ENCODE measurements at regions not wholly inside any gene's neighbourhood (a gene's known extent, or its start where the extent isn't known, plus 50 kb on each side); places are given as distances from the start of the nearest gene placed in this dataset.

DNA sequence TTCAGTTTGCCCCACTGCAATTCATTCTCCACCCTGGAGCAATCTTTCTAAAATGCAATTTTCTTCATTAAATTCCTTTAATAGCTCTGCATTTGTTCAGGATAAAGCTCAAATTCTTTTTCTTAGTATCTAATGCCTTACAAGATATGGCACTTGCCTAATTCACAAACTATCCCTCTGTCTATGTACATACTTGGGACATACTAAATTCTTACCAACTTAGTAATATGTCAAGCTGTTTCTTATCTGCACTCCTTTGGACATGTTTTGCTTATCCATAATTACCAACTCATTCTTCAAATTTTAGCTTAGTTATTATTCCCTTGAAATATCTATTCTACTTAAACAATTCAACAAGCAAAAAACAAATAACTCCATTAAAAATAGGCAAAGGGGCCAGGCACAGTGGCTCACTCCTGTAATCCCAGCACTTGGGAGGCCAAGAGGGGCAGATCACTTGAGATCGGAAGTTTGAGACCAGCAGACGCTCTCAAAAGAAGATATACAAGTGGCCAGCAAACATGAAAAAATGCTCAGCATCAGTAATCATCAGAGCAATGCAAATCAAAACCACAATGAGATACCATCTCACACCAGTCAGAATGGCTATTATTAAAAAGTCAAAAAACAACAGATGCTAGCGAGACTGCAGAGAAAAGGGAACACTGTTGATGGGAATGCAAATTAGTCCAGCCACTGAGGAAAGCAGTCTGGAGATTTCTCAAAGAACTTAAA, 96.9 kb downstream of the FAM76B start:
- DNase-seq (ENCODE audit: low spot score), result peak; percentile 61

- DNase-seq (ENCODE audit: low spot score), result no peak
Measured at GRCh38 chr11:95690100-95690499, 99.5 kb downstream of the FAM76B start.

GRCh38 chr11:95688501-95689222, 100.9 kb downstream of the FAM76B start:
- no peak for DNase-seq (ENCODE audit: low spot score)

DNA sequence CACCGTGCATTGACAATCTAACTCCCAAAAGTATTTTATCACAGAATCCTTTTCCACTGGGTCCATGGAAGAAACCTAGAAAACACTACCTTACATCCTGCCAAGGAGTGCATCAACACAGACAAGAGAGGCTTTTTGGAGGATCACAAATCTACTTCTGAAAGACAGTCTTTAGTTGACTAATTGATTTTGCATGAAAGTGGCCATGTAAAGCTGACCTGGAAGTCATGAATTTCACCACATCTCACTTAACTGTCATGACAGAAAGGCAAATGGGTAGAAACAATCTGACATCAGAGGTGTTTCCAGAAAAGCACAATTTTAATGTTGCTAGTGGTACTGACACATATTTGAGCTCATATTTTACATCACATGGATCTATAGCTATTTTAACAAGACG, 101.6 kb downstream of the FAM76B start:
- no peak for DNase-seq (ENCODE audit: low spot score)

- DNase-seq (ENCODE audit: low spot score), result no peak
Measured at GRCh38 chr11:95686265-95686664, 103.3 kb downstream of the FAM76B start.

DNA sequence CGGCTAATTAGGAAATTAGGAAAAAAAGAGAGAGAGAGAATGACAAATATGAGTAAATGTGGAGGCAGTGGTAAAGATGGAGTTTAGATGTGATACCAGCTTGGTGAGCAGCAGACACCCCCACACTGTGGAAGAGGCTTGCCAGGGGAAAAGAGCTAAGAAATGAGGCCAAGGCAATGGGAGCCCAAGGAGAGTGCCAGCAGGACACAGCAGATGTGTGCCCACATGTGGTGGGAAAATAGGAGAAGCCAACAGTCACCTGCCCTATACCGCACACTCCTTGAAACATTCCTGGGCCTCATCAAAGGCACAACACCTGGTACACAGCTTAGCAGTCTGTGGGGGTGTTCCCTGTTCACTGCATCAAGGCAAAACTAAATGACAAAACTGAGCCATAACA, 104.9 kb downstream of the FAM76B start:
- DNase-seq (ENCODE audit: low spot score), result no peak

- DNase-seq (ENCODE audit: low spot score), result no peak
Measured at GRCh38 chr11:95684170-95684569, 105.4 kb downstream of the FAM76B start.

DNA sequence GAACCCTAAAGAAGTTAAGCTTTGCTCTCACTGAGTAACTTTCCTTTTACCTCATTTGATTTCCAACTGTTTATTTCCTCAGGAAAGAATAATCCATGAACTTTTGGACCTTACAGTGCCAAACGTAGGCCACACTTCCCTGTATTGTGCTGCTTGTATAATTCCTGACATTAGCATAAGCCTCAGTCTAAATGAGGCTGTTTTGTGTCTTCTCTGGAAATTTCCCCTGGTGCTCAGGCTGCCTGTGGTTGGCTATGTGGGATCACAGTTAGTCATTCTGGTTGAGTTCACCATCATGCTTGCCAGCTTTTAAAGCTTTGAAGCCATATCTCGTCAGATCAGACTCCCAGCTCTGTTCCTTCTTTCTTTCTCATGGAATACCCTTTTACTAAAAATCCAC, 107.0 kb downstream of the FAM76B start:
- DNase-seq (ENCODE audit: low spot score), result no peak

GRCh38 chr11:95680169-95680929, 109.2 kb downstream of the FAM76B start:
- no peak for DNase-seq (ENCODE audit: low spot score)

- DNase-seq (ENCODE audit: low spot score), result no peak
Measured at GRCh38 chr11:95678988-95679387, 110.6 kb downstream of the FAM76B start.

DNA sequence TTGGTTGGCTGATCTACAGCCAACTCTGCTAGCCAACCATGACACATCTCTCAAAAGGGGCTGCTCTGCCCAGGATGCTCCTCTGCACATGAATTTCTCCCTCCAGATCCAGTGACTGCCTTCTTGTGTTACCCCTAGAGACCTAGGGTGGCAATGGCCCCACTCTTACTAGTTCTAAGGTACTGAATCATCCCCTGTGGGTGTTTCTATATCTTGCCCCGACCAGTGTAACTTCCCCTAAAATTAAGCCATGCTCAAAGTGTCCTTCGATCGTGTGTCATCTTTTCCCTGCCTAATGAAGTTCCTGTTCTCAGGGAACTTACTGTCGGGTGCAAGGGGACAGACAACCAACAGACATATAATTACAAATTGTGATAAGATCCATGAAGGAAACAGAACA, 113.3 kb downstream of the FAM76B start:
- no peak for DNase-seq (ENCODE audit: low spot score)

- no peak for DNase-seq (ENCODE audit: low spot score)
Measured at GRCh38 chr11:95675585-95675984, 114.0 kb downstream of the FAM76B start.

GRCh38 chr11:95674657-95675358, 114.8 kb downstream of the FAM76B start:
- DNase-seq (ENCODE audit: low spot score), result no peak

DNA sequence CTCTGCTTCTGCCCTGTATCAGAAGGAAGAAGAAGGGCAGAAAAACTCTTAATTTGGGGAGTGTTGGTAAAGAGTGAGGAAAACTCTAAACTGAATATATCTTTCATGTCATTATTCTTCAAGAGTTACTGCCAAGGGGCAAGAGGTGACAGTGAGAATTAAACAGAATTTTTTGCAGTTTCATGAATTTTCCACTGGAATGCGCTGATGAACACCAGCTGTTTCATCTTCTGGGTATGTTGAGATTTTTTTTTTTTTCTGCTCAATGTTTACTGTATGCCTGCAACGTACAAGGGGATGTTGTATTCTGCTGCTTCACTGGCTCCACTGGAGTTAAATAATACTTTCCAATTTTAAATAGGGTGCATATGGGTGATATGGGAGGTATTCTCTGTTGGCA, 117.8 kb downstream of the FAM76B start:
- no peak for DNase-seq (ENCODE audit: low spot score)

GRCh38 chr11:95668131-95668530, 121.5 kb downstream of the FAM76B start:
- no peak for DNase-seq (ENCODE audit: low spot score)

DNA sequence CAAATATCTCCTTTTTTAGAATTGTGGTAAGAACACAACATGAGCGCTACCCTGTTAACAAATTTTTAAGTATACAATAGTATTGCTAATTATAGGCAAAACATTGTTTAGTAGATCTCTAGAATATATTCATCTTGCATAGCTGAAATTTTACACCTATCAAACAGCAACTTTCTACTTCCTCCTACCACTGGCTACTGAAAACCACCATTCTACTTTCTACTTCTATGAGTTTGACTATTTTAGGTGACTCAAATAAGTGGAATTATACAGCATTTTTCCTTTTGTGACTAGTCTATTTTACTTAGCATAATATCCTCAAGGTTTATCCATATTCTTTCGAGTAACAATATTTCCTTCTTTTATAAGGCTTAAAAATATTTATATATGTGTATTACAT, 128.4 kb downstream of the FAM76B start:
- no peak for DNase-seq (ENCODE audit: low spot score)

DNA sequence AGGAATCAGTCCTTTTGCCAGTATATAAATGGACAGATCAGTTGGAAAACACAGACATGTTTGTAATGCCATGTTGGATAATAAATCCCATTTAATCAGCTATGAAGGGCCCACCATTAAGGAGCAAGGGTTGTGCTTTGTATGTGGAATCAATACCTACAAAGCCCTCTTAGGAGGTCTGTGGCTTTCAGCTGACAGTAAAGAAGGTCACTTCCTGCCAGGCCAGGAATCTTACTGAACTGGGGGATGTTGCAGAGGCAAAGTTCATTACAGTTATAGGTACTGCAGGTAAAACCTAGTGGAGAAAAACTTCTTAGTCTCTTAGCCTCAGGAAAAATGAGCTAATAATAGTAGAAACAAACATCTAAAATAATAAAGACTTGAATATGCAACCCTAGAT, 129.5 kb downstream of the FAM76B start:
- DNase-seq (ENCODE audit: low spot score), result no peak

DNA sequence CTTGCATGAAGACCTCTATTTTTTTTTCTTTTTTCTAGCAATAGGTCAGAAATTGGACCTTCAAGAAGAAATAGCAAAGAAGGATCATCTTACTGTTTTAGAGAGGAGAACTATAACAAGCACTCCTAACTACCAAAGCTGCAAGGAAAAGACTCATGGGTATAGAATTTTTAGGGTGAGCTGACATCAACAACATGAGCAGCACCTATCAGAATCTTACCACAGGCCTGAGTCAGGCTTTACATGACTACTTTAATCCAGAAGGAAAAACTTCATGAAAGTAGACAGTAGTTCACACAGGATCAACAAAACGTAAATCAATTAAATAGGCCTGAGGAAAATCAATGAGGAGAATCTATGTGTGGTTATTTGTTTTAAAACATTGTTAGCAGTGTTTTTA, 130.5 kb downstream of the FAM76B start:
- no peak for DNase-seq (ENCODE audit: low spot score)

- DNase-seq (ENCODE audit: low spot score), result no peak
Measured at GRCh38 chr11:95655536-95655935, 134.0 kb downstream of the FAM76B start.

GRCh38 chr11:95653680-95654079, 135.9 kb downstream of the FAM76B start:
- no peak for DNase-seq (ENCODE audit: low spot score)

DNA sequence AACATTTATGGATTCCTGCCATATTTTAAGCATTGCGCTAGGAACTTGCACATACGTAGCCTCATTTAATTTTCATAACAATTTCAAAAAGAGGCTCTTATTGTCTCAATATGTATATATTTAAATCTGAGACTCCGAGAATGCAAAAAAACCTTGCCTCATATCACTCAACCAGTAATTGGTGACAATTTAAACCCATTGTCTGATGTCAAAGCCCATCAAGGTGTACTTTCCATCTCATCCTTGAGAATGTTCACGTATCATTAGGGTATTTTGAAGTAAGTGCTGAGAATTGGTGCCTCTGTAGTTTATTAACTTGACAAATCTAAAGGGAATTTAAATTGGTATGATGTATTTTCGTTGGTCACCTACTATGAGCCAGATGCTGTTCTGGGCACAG, 136.5 kb downstream of the FAM76B start:
- no peak for DNase-seq (ENCODE audit: low spot score)

GRCh38 chr11:95652002-95652472, 137.5 kb downstream of the FAM76B start:
- no peak for DNase-seq (ENCODE audit: low spot score)
